SK-N-DZ (cell line): ENCODE measurements at regions not wholly inside any gene's neighbourhood (a gene's known extent, or its start where the extent isn't known, plus 50 kb on each side); places are given as distances from the start of the nearest gene placed in this dataset.
A peak's percentile ranks its signal among the peaks of the same experiment; 100 is the strongest.

ENCODE experiments used
- DNase-seq: peaks from one replicate; pipeline ENCODE4 v3.0.0-alpha.2; 2015; ENCODE audit warnings: low spot score

GRCh38 chr7:131105799-131106680 is 221.6 kb upstream of the MKLN1 start:
- peak; percentile 56 for DNase-seq

DNA sequence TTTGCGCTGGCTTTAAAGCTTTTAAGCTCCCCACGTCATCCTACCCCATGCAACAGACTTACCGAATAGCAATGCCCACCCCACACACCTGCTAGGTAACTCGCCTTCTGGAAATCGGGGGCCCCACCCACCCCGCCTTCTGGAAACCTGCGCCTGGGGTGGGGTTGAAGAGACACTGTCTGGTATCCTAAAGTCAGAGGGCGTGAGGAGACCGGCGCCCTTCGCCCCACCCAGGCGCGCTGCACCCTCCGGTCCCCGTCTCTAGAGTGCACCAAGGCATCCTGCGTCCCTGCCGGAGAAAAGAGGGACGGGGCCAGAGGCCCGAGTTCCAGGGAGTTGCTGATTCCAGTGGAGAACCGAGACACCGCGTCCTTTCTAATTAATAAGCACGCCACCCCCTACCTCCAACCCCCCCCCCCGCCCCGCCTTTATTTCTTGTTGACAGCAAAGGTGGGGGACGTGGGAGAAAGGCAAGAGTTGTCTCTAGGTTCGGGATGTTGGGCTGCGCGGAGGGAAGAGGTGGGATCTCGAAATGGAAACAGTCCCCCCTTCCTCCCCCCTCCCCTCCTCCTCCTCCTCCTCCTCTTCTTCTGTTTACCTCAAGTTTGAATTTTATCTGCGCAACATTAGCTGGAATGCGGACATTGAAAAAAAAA is 220.9 kb upstream of the MKLN1 start:
- DNase-seq, result peak; percentile 22

GRCh38 chr7:131107337-131108211 is 220.1 kb upstream of the MKLN1 start:
- peak; percentile 61 for DNase-seq

- DNase-seq, result no peak
Measured at GRCh38 chr7:131108212-131108940, 219.3 kb upstream of the MKLN1 start.

GRCh38 chr7:131109011-131109758 is 218.5 kb upstream of the MKLN1 start:
- no peak for DNase-seq

DNA sequence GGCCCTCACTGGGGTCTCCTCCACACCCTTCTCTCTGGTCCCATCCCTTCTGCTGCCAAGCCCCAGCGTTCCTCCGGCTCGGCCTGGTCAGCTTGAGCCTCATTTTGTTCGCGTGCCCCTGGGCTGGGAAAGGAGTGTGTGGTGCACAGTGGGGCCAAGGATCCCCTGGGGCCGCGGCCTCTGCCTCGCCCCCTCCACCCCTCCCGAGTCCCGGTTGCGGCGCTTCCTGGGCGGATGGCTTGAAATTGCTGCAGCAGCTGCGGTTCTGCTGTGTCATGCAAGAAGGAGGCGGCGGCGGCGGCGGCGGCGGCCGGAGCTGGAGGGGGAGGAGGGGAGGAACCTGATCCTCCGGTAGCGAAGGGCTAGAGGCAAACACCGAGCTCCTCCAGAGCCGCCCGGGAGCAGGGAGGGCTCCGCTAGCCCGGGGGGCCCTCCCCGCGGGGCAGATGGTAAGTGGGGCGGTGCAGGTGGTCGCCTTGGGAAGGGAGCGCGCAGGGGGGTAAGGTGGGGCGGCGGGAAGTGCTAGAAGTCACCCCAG is 217.8 kb upstream of the MKLN1 start:
- DNase-seq, result peak; percentile 67

GRCh38 chr7:131110297-131111080 is 217.2 kb upstream of the MKLN1 start:
- DNase-seq, result no peak

GRCh38 chr7:131111081-131111576 is 216.5 kb upstream of the MKLN1 start:
- DNase-seq, result no peak

DNA sequence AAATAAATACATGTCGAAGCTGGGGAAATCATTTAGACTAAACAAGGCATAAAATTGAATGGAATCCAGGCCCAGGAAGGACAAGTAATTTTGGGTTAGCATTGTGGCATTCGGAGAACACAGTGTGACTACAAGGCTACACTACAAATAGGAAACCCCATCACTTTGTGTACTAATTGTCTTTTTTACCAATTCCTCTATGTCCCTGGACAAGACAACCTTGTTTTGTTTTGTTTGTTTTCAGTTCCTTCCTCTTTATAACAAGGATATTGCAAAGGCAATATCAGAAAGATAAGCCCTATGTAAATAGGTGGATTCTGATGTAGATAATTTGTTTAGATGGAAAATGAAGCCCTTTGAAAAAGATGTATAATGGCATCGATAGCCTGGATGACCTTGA is 215.9 kb upstream of the MKLN1 start:
- no peak for DNase-seq

DNA sequence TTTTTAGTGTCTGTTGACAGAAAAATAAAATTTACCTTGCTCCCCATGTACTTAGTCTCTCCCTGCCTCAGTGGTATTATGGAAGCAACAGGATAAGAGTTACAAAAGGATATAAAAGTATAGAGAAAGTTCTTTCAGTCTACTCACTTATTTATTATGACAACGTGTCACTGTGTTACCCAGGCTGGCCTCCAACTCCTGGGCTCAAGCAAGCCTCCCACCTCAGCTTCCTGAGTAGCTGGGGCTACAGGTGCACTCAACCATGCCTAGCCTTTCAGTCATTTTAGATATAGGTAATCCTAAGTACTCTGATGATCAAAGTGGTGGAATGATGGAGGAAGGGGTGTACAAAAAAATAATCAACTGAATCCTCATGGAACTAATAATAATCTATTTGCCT is 215.2 kb upstream of the MKLN1 start:
- no peak for DNase-seq

DNA sequence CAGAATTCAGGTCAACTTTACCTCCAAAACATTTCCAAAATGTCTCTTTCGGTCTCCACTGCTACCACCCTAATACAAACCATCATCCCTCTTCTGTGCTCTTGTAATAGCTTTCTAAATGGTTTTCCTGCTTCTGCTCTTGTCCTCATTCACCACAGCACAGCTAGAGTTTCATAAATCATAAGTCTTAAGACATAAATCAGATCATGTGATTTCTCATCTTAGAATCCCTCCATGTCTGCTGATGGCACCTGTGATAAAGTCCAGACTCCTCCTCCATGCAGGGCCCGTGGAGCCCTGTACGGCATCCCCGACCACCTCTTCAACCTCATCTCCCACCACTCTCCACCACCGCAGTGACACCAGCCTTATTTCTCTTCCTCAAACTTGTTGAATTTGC is 212.3 kb upstream of the MKLN1 start:
- peak; percentile 62 for DNase-seq

DNA sequence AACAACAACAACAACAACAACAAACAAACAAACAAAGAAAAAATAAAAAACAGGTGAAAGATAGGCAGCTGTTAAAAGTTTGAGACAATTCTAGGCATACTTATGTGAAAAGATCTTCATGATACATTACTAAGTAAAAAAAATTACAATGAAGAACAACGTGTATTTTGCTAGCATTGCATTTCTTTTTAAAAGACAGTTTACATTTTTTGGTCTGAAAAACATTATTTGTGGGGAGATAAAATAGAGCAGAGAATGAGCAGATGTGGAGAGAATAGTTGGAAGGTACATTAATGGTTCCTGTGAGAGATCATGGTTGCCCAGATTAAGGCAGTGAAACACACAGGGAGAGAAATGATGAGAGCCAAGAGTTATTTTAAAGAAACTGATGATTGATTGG is 210.2 kb upstream of the MKLN1 start:
- DNase-seq, result no peak

DNA sequence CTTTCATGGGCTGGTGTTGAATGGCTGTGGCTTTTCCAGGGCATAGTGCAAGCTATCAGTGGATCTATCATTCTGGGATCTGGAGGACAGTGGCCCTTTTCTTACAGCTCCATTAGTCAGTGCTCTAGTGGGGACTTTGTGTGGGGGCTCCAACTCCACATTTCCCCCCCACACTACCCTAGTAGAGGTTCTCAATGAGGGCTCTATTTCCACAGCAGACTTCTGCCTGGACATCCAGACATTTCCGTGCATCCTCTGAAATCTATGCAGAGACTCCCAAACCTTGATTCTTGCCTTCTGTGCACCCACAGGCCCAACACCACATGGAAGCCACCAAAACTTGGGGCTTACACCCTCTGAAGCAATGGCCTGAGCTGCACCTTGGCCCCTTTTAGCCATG is 208.3 kb upstream of the MKLN1 start:
- no peak for DNase-seq

DNA sequence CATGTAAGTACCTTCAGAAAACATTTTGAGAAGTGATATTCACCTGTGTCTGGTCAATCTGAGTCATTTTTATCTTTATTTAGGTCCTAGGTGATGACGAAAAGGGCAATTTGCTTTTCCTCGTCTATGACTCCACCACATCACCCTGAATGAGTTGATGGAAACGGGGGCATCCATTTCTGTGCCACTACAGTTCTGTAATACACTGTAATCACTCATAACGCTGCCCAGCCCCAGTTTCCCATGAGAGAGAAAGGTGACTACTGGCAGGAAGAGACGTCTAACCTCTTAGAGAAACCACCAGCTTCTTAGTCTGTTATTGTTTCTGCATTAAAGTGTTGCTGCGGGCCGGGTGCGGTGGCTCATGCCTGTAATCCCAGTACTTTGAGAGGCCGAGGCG is 205.3 kb upstream of the MKLN1 start:
- DNase-seq, result no peak

GRCh38 chr7:131124001-131124629 is 203.6 kb upstream of the MKLN1 start:
- DNase-seq, result no peak

DNA sequence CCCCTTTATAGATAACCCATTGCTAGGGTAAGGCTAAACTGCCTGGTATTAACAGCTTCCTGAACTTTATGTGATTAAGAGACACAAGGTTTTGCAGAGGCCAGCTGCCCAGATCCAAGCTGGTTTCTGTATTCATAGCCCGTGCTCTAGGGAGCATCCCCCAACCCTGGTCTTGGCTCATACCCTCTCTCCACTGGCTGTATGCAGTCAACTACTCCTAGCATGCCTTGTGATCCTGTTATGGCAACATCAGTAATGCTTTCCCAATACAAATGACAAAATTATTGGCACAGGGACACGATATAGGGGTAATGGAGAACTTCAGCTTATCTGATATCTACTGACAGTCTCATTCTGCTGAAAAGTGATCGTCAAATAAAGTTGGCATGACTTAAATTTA is 202.8 kb upstream of the MKLN1 start:
- no peak for DNase-seq

- no peak for DNase-seq
Measured at GRCh38 chr7:131130324-131130723, 197.4 kb upstream of the MKLN1 start.

DNA sequence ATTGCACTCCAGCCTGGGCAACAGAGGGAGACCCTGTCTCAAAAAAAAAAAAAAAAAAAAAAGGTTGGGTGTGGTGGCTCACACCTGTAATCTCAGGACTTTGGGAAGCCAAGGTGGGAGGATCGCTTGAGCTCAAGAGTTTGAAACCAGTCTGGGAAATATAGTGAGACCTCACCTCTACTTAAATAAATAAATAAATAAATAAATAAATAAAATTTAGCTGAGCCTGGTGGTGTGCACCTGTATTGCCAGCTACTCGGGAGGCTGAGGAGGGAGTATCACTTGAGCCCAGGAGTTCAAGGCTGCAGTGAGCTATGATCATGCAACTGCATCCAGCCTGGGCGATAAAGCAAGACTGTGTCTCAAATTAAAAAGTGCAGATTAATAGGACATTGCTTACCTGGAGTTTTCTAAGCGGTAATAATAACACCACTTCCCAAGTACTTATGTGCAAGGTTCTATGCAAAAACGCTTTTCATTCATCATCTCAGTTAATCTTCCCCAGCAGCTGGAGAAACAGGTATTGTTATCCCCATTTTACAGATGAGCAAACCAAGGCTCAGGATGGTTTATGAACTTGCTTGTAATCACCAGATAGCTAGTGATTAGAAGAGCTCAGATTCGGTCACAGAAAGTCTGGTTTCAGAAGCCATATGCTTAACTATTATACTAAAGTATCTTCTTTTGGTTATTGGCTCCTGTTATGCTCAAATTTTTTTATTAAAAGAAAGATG is 196.5 kb upstream of the MKLN1 start:
- DNase-seq, result no peak
